ENCODE measurements at regions not wholly inside any gene's neighbourhood (a gene's known extent, or its start where the extent isn't known, plus 50 kb on each side); places are given as distances from the start of the nearest gene placed in this dataset. TPM values are rescaled to one million over a fixed set of nuclear protein-coding genes. Genes with fewer than 3 reads are reported as not detected.

- intact Hi-C loops (cut with micrococcal nuclease; ENCODE audit: unreplicated experiment), result no loop called here
- Mint-ChIP-seq H3K27ac (ENCODE audit: unreplicated experiment) (no peak overlapping the region), H3K4me3 (ENCODE audit: unreplicated experiment) (no peak overlapping the region), H3K4me1 (ENCODE audit: low read depth, unreplicated experiment) (no peaks in the 10 kb centered on the region), H3K36me3 (ENCODE audit: insufficient read depth, unreplicated experiment) (no peaks in the 10 kb centered on the region), H3K9me3 (ENCODE audit: unreplicated experiment) (no peaks in the 10 kb centered on the region), H3K27me3 (ENCODE audit: insufficient read depth, unreplicated experiment) (no peaks in the 10 kb centered on the region)
- no peak for TF ChIP-seq CTCF (IDR thresholded peaks at IDR 0.05; ENCODE audit: insufficient read depth in 1 of 2, low read depth in 1 of 2, low read length in 1 of 2, severe bottlenecking in 1 of 2, unreplicated experiment in 1 of 2)
- Histone ChIP-seq H3K36me3 (ENCODE audit: control insufficient read depth, insufficient read depth, low read length) (no peaks in the 10 kb centered on the region), H3K27me3 (replicated peaks; ENCODE audit: control insufficient read depth, insufficient read depth, low read length) (no peaks in the 10 kb centered on the region), H3K4me3 (ENCODE audit: low read depth, low read length) (no peak overlapping the region), H3K9me3 (no peaks in the 10 kb centered on the region), H3K4me1 (no peaks in the 10 kb centered on the region)
- ChIA-PET CTCF (no interaction called here), POLR2A (no interaction called here)
- no TSS peak for BruUV-seq (replicated peaks)
- DNase-seq, result no peak
Measured at GRCh38 chr4:170157670-170158069, 67.9 kb upstream of the AADAT start.

- Mint-ChIP-seq H3K27ac (ENCODE audit: unreplicated experiment) (no peak overlapping the region), H3K4me1 (ENCODE audit: low read depth, unreplicated experiment) (no peaks in the 10 kb centered on the region), H3K36me3 (ENCODE audit: insufficient read depth, unreplicated experiment) (no peaks in the 10 kb centered on the region), H3K27me3 (ENCODE audit: insufficient read depth, unreplicated experiment) (peaks cover 6% of the 10 kb centered on the region), H3K9me3 (ENCODE audit: unreplicated experiment) (no peaks in the 10 kb centered on the region), H3K4me3 (ENCODE audit: unreplicated experiment) (no peak overlapping the region)
- no peaks in the 10 kb centered on the region for H3K4me1 ChIP-seq
- ChIA-PET POLR2A (no interaction called here), CTCF (no interaction called here)
- no peaks in the 10 kb centered on the region for H3K9me3 ChIP-seq
- DNase-seq, result no peak
- no peak for TF ChIP-seq CTCF (IDR thresholded peaks at IDR 0.05; ENCODE audit: insufficient read depth in 1 of 2, low read depth in 1 of 2, low read length in 1 of 2, severe bottlenecking in 1 of 2, unreplicated experiment in 1 of 2)
- no peaks in the 10 kb centered on the region for H3K27me3 ChIP-seq (replicated peaks; ENCODE audit: control insufficient read depth, insufficient read depth, low read length)
- BruUV-seq (replicated peaks), result no TSS peak
- intact Hi-C loops (cut with micrococcal nuclease; ENCODE audit: unreplicated experiment), result no loop called here
- H3K36me3 ChIP-seq (ENCODE audit: control insufficient read depth, insufficient read depth, low read length), result no peaks in the 10 kb centered on the region
- H3K4me3 ChIP-seq (ENCODE audit: low read depth, low read length), result no peak overlapping the region
Measured at GRCh38 chr4:170145120-170145519, 55.4 kb upstream of the AADAT start.

- Mint-ChIP-seq H3K27me3 (ENCODE audit: insufficient read depth, unreplicated experiment) (peaks cover 6% of the 10 kb centered on the region), H3K4me1 (ENCODE audit: low read depth, unreplicated experiment) (peaks cover 6% of the 10 kb centered on the region), H3K4me3 (ENCODE audit: unreplicated experiment) (no peak overlapping the region), H3K36me3 (ENCODE audit: insufficient read depth, unreplicated experiment) (no peaks in the 10 kb centered on the region), H3K9me3 (ENCODE audit: unreplicated experiment) (no peaks in the 10 kb centered on the region), H3K27ac (ENCODE audit: unreplicated experiment) (no peak overlapping the region)
- no peak for DNase-seq
- H3K27me3 ChIP-seq (replicated peaks; ENCODE audit: control insufficient read depth, insufficient read depth, low read length), result no peaks in the 10 kb centered on the region
- ChIA-PET CTCF (no interaction called here), POLR2A (no interaction called here)
- H3K4me3 ChIP-seq (ENCODE audit: low read depth, low read length), result no peak overlapping the region
- no peaks in the 10 kb centered on the region for H3K4me1 ChIP-seq
- intact Hi-C loops (cut with micrococcal nuclease; ENCODE audit: unreplicated experiment), result no loop called here
- H3K9me3 ChIP-seq, result no peaks in the 10 kb centered on the region
- TF ChIP-seq CTCF (IDR thresholded peaks at IDR 0.05; ENCODE audit: insufficient read depth in 1 of 2, low read depth in 1 of 2, low read length in 1 of 2, severe bottlenecking in 1 of 2, unreplicated experiment in 1 of 2), result no peak
- no TSS peak for BruUV-seq (replicated peaks)
- H3K36me3 ChIP-seq (ENCODE audit: control insufficient read depth, insufficient read depth, low read length), result no peaks in the 10 kb centered on the region
Measured at GRCh38 chr4:170139764-170140163, 50.0 kb upstream of the AADAT start.

Small RNA genes lying in the stretch of these regions (microRNA-seq; reads per million reads assigned to microRNA genes)
- not detected for gene MIR6082
